C4-2B (cell line): ENCODE measurements at regions not wholly inside any gene's neighbourhood (a gene's known extent, or its start where the extent isn't known, plus 50 kb on each side); places are given as distances from the start of the nearest gene placed in this dataset.
"Not testable (repeated sequence)": the region's sequence is repeated elsewhere in the genome, so short reads cannot be mapped to it uniquely, and the experiment has no call there.

ENCODE experiments used
- CTCF ChIP-seq: fragments of 450-650 bp; conservative IDR thresholded peaks from 2 replicates; pipeline ENCODE4 v1.5.1; 2017; ENCODE audit warnings: mild to moderate bottlenecking
- ZFX ChIP-seq: fragments of 450-650 bp; IDR thresholded peaks from 2 replicates; pipeline ENCODE4 v1.6.1; 2017

- TF ChIP-seq CTCF, ZFX: not testable (repeated sequence)
These were observed 1195.5 kb downstream of the TMEM121 start for GRCh38 chr14:106721926-106722325.
